Uterus (tissue), 3 donors: ENCODE measurements at regions not wholly inside any gene's neighbourhood (a gene's known extent, or its start where the extent isn't known, plus 50 kb on each side); places are given as distances from the start of the nearest gene placed in this dataset.

ENCODE experiments used
- DNase-seq, 2 donors: peaks; one replicate each; pipeline ENCODE4 v3.0.0-alpha.2; 2019 to 2020
- H3K27ac ChIP-seq, 2 donors: fragments of 200-600 bp; sonication (generic); 1 replicate in 1 of 2; 2 replicates in 1 of 2; pipeline ENCODE4 v1.5.1; 2016 to 2018
- H3K27me3 ChIP-seq, 2 donors: fragments of 200-600 bp; sonication (generic); one replicate each; pipeline ENCODE4 v1.5.1; 2018 to 2019; ENCODE audit warnings: control low read depth in 1 of 2
- H3K36me3 ChIP-seq, 2 donors: fragments of 200-600 bp; sonication (generic); one replicate each; pipeline ENCODE4 v1.5.1; 2019; ENCODE audit warnings: control low read depth in 1 of 2
- H3K4me1 ChIP-seq, 2 donors: fragments of 200-600 bp; sonication (generic); one replicate each; pipeline ENCODE4 v1.5.1; 2018 to 2019; ENCODE audit warnings: control low read depth in 1 of 2
- H3K4me3 ChIP-seq, 2 donors: fragments of 200-600 bp; sonication (generic); 1 replicate in 1 of 2; 2 replicates in 1 of 2; pipeline ENCODE4 v1.5.1; 2018 to 2019; ENCODE audit warnings: mild to moderate bottlenecking in 1 of 2
- H3K9me3 ChIP-seq, 2 donors: fragments of 200-600 bp; sonication (generic); one replicate each; pipeline ENCODE4 v1.5.1; 2019; ENCODE audit warnings: control low read depth in 1 of 2
- POLR2A ChIP-seq, 2 donors: fragments of 450-650 bp; IDR thresholded peaks; one replicate each; pipeline ENCODE4 v1.6.1; 2016; ENCODE audit warnings: antibody characterized with exemption in 2 of 2, mild to moderate bottlenecking in 1 of 2, moderate library complexity in 1 of 2
- intact Hi-C: fragments of 100-400 bp; cut with DNase I; formaldehyde crosslinking; loops from one replicate; pipeline ENCODE4 v1.15.1; 2023; ENCODE audit warnings: low total_unique reads
- TF ChIP-seq, protein P1 (sequence below), 4 experiments: fragments of 200-600 bp in 2 of 4; fragments of 450-650 bp in 2 of 4; sonication (generic) in 2 of 4; IDR thresholded peaks; one replicate each; pipeline ENCODE4 v1.5.1; 2016 to 2019; ENCODE audit warnings: antibody characterized with exemption in 4 of 4, mild to moderate bottlenecking in 2 of 4, moderate library complexity in 1 of 4
- donor health status: DM: yes; HTN: yes; CAD: no.

DNA sequence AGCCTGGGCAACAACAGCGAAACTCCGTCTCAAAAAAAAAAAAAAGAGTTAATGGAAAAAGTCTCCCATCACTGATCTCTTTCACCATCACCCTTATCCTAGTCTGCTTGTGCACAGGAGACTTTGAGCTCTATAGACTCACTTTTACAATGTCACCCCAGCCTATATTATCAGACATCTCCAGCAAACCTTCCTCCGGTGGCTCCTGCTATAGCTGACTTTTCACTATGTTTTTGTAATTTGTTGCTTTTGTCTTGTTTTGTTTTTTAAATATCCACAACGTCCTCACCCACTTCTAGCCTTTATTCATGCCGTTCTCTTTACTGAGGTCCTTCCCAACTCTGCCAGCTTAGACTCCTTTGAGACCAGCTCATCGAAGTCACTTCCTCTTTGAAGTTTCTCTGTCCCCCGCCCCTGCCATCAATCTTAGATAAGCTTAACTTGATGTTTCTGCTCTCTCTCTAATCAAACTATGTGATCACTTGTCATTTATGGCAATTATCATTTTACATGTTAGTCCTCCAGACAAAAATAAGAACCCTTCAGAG, 82.7 kb upstream of the CHD2 start:
- intact Hi-C loops = no loop called here
- no peak for DNase-seq
- TF ChIP-seq, protein P1, sequence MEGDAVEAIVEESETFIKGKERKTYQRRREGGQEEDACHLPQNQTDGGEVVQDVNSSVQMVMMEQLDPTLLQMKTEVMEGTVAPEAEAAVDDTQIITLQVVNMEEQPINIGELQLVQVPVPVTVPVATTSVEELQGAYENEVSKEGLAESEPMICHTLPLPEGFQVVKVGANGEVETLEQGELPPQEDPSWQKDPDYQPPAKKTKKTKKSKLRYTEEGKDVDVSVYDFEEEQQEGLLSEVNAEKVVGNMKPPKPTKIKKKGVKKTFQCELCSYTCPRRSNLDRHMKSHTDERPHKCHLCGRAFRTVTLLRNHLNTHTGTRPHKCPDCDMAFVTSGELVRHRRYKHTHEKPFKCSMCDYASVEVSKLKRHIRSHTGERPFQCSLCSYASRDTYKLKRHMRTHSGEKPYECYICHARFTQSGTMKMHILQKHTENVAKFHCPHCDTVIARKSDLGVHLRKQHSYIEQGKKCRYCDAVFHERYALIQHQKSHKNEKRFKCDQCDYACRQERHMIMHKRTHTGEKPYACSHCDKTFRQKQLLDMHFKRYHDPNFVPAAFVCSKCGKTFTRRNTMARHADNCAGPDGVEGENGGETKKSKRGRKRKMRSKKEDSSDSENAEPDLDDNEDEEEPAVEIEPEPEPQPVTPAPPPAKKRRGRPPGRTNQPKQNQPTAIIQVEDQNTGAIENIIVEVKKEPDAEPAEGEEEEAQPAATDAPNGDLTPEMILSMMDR (IDR thresholded peaks at IDR 0.05) = no peak
- no peak for TF ChIP-seq POLR2A (IDR thresholded peaks at IDR 0.05)
- no peaks in the 10 kb centered on the region for H3K27me3 ChIP-seq
- peaks cover 0 to 3% of the 10 kb centered on the region in 2 donors for H3K4me1 ChIP-seq
- no peaks in the 10 kb centered on the region for H3K9me3 ChIP-seq
- H3K36me3 ChIP-seq = no peaks in the 10 kb centered on the region
- no peak overlapping the region for H3K4me3 ChIP-seq
- no peak overlapping the region for H3K27ac ChIP-seq

DNA sequence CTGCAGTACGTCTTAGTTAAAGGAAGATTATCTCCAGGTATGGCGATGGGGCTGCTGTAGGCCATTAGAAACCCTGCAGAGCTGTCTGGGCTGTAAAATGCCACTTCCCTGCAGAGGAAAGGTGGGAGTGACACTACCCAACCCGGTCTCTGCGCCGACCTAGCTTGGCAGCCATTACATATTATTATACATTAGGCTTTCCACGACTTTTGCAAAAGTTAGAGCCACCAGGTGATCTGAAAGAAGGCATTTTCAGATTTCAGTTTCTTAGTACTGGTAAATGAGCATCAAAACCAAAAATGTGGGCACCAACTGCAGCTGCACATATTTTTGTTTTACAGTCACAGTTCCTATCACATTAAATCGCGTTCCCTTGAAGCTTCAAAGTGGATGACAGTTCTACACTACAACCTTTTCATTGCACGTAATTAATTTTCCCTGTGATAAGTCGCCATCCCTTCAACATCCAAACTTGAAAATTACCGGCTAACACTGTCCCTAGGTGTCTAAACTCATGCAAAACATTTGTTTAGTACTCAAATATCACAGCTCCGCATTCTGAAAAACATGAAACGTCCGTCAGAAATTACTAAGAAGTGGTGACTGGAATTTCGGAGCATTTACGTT, 81.4 kb upstream of the CHD2 start:
- H3K4me1 ChIP-seq = peaks cover 0 to 3% of the 10 kb centered on the region in 2 donors
- H3K36me3 ChIP-seq = no peaks in the 10 kb centered on the region
- peak overlapping the region; percentile 82 to 91 for H3K27ac ChIP-seq
- no peaks in the 10 kb centered on the region for H3K27me3 ChIP-seq
- no peak for TF ChIP-seq POLR2A (IDR thresholded peaks at IDR 0.05)
- TF ChIP-seq, protein P1 (IDR thresholded peaks at IDR 0.05) = no peak
- DNase-seq = no peak
- no peaks in the 10 kb centered on the region for H3K9me3 ChIP-seq
- intact Hi-C loops = no loop called here
- peak overlapping the region in 1 of 2 donors; percentile 6 for H3K4me3 ChIP-seq

DNA sequence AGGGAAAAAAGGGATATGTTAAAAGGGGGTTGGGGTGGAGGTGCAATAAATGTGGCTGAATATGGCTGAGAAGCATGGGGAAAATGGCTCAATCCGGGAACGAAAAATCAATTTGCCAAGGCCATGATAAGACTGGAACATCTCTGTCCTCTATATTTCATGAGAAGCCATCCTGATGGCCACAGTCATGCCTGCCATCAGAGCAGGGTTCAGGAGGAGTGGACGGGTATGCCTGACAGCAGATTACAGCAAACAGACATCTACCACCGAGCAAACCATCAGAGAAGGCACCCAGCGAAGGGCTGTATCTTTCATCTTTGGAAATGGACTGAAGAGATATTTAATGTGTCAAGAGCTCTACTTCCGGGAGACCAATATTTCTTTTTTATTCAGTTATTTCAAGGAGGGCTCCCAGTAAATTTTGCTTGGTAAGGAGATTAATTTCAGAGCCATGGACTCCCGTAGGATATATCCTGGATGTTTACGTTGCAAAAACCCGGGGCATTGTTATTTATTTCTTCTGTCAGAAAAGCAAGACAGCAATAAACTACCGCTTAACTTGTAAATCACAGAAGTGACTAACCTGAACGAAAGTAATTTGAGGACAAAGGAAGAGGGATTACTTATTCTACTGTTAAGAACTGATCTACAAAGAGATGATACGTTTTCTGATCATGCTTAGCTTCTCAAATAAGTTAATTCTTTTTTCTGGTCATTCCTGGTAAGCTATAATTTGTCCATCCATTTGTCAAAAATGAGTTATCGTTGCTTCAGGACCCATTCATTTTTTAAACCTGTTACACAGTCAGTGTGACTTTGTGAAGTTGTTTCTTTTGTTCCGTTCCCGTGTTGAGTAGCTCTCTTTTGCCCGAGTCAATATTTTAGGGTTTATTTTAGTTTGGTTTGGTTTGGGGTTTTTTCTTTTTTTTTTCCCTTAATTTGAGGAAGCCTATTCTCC, 80.6 kb upstream of the CHD2 start:
- Histone ChIP-seq H3K27ac (peak overlapping the region; percentile 82 to 91), H3K4me1 (peaks cover 0 to 3% of the 10 kb centered on the region in 2 donors), H3K4me3 (peak overlapping the region; percentile 27 to 36), H3K27me3 (no peaks in the 10 kb centered on the region), H3K9me3 (no peaks in the 10 kb centered on the region), H3K36me3 (no peaks in the 10 kb centered on the region)
- TF ChIP-seq, protein P1 (IDR thresholded peaks at IDR 0.05) = no peak
- TF ChIP-seq POLR2A (IDR thresholded peaks at IDR 0.05) = no peak
- no peak for DNase-seq
- intact Hi-C loops = no loop called here

DNA sequence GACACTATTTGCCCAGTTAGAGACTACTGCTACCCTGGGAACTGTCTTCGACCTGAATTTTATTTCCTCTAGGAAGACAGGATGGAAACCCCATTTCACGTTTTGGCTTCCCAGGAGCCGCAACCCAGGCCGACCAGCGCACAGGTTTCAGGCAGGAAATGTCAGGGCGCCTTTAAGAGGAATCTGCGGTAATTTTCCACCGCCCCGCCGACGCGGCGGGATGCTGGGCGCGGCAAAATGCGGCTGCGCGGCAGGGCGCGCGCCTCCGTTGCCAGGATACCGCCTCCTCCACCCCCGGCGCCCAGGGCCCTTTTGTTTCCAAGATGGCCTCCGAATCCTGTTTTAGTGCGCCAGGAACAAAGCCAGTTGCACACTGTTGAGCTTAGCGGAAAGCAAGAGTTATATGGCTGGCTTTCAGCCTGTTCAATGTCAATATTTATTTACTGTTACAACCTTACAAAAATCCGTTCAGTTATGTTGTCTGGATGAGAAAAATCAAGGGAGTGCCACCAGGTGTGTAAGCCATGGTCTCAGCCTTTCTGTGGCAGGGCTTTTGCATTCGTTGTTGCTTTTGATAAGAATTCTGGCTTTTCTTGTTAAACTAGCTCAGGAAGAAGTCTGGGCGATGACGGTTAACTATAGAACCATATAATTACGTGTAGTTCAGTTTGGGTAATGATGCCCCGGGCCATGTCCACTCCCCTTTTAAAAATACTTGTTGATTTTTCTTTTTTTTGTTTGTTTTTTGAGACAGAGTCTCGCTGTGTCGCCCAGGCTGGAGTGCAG, 79.7 kb upstream of the CHD2 start:
- intact Hi-C loops = no loop called here
- TF ChIP-seq POLR2A (IDR thresholded peaks at IDR 0.05) = peak; percentile 59 to 85
- TF ChIP-seq, protein P1 (IDR thresholded peaks at IDR 0.05) = peak in 2 of 4 experiments; percentile 5 to 53
- H3K4me1 ChIP-seq = peaks cover 0 to 3% of the 10 kb centered on the region in 2 donors
- H3K4me3 ChIP-seq = peak overlapping the region; percentile 27 to 36
- H3K27ac ChIP-seq = peak overlapping the region; percentile 82 to 91
- no peaks in the 10 kb centered on the region for H3K9me3 ChIP-seq
- DNase-seq = peak; percentile 90 to 92
- no peaks in the 10 kb centered on the region for H3K27me3 ChIP-seq
- no peaks in the 10 kb centered on the region for H3K36me3 ChIP-seq
